Panc1 (cell line): ENCODE measurements at regions not wholly inside any gene's neighbourhood (a gene's known extent, or its start where the extent isn't known, plus 50 kb on each side); places are given as distances from the start of the nearest gene placed in this dataset.

Experiments
- ATAC-seq: fragments of 200-7000 bp; cut with Tn5 transposase; 2 replicates; pipeline ENCODE4 v1.9.1; 2020; ENCODE audit warnings: mild to moderate bottlenecking, moderate library complexity
- BruUV-seq: library from RNA; stranded (reverse); fragments of 400-500 nt; replicated peaks from 2 replicates; lab custom pipeline; 2021; lab: Mats Ljungman, UMichigan
- CTCF ChIA-PET: fragments of 300-600 bp; sonication (Branson Sonifier 250); formaldehyde crosslinking; loops from one replicate; lab custom pipeline; 2022; ENCODE audit warnings: antibody characterized with exemption; lab: Charles Lee
- POLR2A ChIA-PET: fragments of 300-600 bp; sonication (Branson Sonifier 250); formaldehyde crosslinking; loops from one replicate; lab custom pipeline; 2022; ENCODE audit warnings: antibody characterized with exemption; lab: Charles Lee
- DNase-seq: peaks from one replicate; pipeline ENCODE4 v3.0.0-alpha.2; 2010; ENCODE audit warnings: low read depth, low spot score
- H3K27ac ChIP-seq: 2 replicates; pipeline ENCODE4 v1.5.1; 2011; ENCODE audit warnings: mild to moderate bottlenecking, low read length, inconsistent platforms
- H3K27me3 ChIP-seq: fragments of 200-500 bp; sonication (Bioruptor generic); 2 replicates; pipeline ENCODE4 v1.6.0; 2014; ENCODE audit warnings: low read length, inconsistent platforms; ENCODE audit not compliant: control insufficient read depth, insufficient read depth
- H3K36me3 ChIP-seq: fragments of 200-500 bp; sonication (Bioruptor generic); 2 replicates; pipeline ENCODE4 v1.5.1; 2014; ENCODE audit warnings: inconsistent platforms, mild to moderate bottlenecking, low read length, moderate library complexity; ENCODE audit not compliant: control insufficient read depth, insufficient read depth
- H3K4me1 ChIP-seq: 2 replicates; pipeline ENCODE4 v1.5.1; 2011; ENCODE audit warnings: inconsistent platforms, mild to moderate bottlenecking, low read length, moderate library complexity; ENCODE audit not compliant: control insufficient read depth, insufficient read depth
- H3K4me3 ChIP-seq, 2 experiments: 2 replicates each; pipeline ENCODE4 v1.5.1; 2011 to 2012; ENCODE audit warnings: low read depth in 2 of 2, low read length in 2 of 2, mild to moderate bottlenecking in 2 of 2, inconsistent platforms in 1 of 2, moderate library complexity in 1 of 2
- H3K9me3 ChIP-seq: fragments of 200-500 bp; sonication (Bioruptor generic); 2 replicates; pipeline ENCODE4 v1.5.1; 2014; ENCODE audit warnings: low read depth, mild to moderate bottlenecking, inconsistent platforms, low read length, moderate library complexity; ENCODE audit not compliant: control insufficient read depth, insufficient read depth
- POLR2AphosphoS5 ChIP-seq: IDR thresholded peaks from 2 replicates; pipeline ENCODE4 v1.6.1; 2012; ENCODE audit warnings: mild to moderate bottlenecking, low read depth, low read length, moderate library complexity
- SIN3A ChIP-seq: IDR thresholded peaks from 2 replicates; pipeline ENCODE4 v1.6.1; 2012; ENCODE audit warnings: low read depth, mild to moderate bottlenecking, low read length, moderate library complexity, borderline replicate concordance; ENCODE audit not compliant: insufficient read depth
- TCF7L2 ChIP-seq: IDR thresholded peaks from 2 replicates; pipeline ENCODE4 v1.6.1; 2011; ENCODE audit warnings: mild to moderate bottlenecking, low read depth, low read length, inconsistent platforms
- in situ Hi-C: cut with HindIII; loops from 2 replicates; pipeline ENCODE4 v1.10.0; 2016; ENCODE audit warnings: low sequenced_read_pairs, low pct_unique_long_range_greater_than_20kb
- intact Hi-C: fragments of 100-400 bp; cut with micrococcal nuclease; formaldehyde crosslinking; loops from one replicate; pipeline ENCODE4 v1.10.0; 2022; ENCODE audit not compliant: unreplicated experiment
- TF ChIP-seq, protein P1 (sequence below), 2 experiments: IDR thresholded peaks; 2 replicates each; pipeline ENCODE4 v1.6.1; 2011 to 2012; ENCODE audit warnings: low read depth in 2 of 2, control low read depth in 1 of 2, low read length in 1 of 2, mild to moderate bottlenecking in 1 of 2, moderate library complexity in 1 of 2; ENCODE audit not compliant: insufficient read depth in 1 of 2
- TF ChIP-seq, protein P2 (sequence below): fragments of 450-650 bp; IDR thresholded peaks from 2 replicates; pipeline ENCODE4 v1.5.1; 2017; ENCODE audit warnings: mild to moderate bottlenecking

DNA sequence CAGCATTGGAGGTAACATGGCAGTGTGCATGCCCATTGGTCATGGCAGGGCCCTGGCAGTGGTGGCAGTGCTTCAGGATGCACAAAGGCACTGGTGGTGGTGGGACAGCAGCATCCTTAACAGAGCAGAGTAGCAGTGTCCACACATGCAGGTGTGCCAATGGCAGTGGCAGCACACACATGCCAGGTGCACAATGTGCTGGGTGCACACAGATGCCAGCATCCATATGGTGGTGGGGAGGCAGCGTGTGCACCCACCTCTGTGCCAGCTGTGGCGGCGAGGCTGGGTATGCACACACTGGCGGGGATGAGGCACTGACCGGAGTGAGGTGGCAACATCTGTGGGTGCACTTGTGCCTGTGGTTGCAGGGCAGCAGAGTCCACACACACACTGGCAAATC is 150.6 kb downstream of the SI start:
- no peaks in the 10 kb centered on the region for H3K4me1 ChIP-seq
- TF ChIP-seq, protein P1, sequence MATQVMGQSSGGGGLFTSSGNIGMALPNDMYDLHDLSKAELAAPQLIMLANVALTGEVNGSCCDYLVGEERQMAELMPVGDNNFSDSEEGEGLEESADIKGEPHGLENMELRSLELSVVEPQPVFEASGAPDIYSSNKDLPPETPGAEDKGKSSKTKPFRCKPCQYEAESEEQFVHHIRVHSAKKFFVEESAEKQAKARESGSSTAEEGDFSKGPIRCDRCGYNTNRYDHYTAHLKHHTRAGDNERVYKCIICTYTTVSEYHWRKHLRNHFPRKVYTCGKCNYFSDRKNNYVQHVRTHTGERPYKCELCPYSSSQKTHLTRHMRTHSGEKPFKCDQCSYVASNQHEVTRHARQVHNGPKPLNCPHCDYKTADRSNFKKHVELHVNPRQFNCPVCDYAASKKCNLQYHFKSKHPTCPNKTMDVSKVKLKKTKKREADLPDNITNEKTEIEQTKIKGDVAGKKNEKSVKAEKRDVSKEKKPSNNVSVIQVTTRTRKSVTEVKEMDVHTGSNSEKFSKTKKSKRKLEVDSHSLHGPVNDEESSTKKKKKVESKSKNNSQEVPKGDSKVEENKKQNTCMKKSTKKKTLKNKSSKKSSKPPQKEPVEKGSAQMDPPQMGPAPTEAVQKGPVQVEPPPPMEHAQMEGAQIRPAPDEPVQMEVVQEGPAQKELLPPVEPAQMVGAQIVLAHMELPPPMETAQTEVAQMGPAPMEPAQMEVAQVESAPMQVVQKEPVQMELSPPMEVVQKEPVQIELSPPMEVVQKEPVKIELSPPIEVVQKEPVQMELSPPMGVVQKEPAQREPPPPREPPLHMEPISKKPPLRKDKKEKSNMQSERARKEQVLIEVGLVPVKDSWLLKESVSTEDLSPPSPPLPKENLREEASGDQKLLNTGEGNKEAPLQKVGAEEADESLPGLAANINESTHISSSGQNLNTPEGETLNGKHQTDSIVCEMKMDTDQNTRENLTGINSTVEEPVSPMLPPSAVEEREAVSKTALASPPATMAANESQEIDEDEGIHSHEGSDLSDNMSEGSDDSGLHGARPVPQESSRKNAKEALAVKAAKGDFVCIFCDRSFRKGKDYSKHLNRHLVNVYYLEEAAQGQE (IDR thresholded peaks at IDR 0.05; ENCODE audit: insufficient read depth in 1 of 2, low read depth in 2 of 2, low read length in 1 of 2), result no peak
- no peak for TF ChIP-seq POLR2AphosphoS5
- TF ChIP-seq TCF7L2, result no peak
- no peak for TF ChIP-seq SIN3A
- TF ChIP-seq, protein P2, sequence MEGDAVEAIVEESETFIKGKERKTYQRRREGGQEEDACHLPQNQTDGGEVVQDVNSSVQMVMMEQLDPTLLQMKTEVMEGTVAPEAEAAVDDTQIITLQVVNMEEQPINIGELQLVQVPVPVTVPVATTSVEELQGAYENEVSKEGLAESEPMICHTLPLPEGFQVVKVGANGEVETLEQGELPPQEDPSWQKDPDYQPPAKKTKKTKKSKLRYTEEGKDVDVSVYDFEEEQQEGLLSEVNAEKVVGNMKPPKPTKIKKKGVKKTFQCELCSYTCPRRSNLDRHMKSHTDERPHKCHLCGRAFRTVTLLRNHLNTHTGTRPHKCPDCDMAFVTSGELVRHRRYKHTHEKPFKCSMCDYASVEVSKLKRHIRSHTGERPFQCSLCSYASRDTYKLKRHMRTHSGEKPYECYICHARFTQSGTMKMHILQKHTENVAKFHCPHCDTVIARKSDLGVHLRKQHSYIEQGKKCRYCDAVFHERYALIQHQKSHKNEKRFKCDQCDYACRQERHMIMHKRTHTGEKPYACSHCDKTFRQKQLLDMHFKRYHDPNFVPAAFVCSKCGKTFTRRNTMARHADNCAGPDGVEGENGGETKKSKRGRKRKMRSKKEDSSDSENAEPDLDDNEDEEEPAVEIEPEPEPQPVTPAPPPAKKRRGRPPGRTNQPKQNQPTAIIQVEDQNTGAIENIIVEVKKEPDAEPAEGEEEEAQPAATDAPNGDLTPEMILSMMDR, result no peak
- no TSS peak for BruUV-seq
- ChIA-PET POLR2A (no interaction called here), CTCF (no interaction called here)
- H3K36me3 ChIP-seq, result no peaks in the 10 kb centered on the region
- no peaks in the 10 kb centered on the region for H3K27me3 ChIP-seq
- H3K4me3 ChIP-seq, result no peak overlapping the region
- in situ Hi-C loops, result no loop called here
- DNase-seq (no peak), ATAC-seq (no peak)
- intact Hi-C loops, result no loop called here
- H3K9me3 ChIP-seq, result no peaks in the 10 kb centered on the region
- H3K27ac ChIP-seq, result no peak overlapping the region

DNA sequence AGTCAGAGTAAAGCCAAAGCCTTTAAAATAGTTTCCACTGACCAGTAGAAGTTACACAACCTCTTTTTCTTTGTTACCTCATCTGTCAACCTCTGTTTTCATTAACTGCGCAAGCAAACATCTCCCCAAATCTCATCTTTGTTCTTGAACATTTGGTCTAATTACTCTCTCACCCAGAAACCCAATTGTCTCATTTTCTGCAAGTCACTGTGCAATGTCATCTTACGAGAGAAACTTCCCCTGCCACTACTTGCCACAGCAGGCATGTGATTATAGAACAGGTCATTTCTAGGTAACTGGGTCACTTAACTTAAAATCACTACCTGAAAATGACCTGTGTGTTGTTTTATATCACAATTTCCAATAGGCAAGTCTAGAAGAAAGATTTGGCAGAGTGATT is 159.4 kb downstream of the SI start:
- Histone ChIP-seq H3K27ac (no peak overlapping the region), H3K36me3 (no peaks in the 10 kb centered on the region), H3K9me3 (no peaks in the 10 kb centered on the region), H3K4me3 (no peak overlapping the region), H3K27me3 (no peaks in the 10 kb centered on the region), H3K4me1 (no peaks in the 10 kb centered on the region)
- in situ Hi-C loops, result no loop called here
- BruUV-seq, result no TSS peak
- ChIA-PET POLR2A (no interaction called here), CTCF (no interaction called here)
- TF ChIP-seq, protein P1 (IDR thresholded peaks at IDR 0.05; ENCODE audit: insufficient read depth in 1 of 2, low read depth in 2 of 2, low read length in 1 of 2), result no peak
- TF ChIP-seq POLR2AphosphoS5 (no peak), TCF7L2 (no peak), SIN3A (no peak)
- TF ChIP-seq, protein P2, result no peak
- DNase-seq, result no peak
- intact Hi-C loops, result no loop called here
- no peak for ATAC-seq
